ENCODE measurements at regions not wholly inside any gene's neighbourhood (a gene's known extent, or its start where the extent isn't known, plus 50 kb on each side); places are given as distances from the start of the nearest gene placed in this dataset.

- TF ChIP-seq CTCF (IDR thresholded peaks at IDR 0.05) (no peak), POLR2A (IDR thresholded peaks at IDR 0.05) (no peak)
Observed at GRCh38 chr1:72763481-72763880, 481.1 kb upstream of the NEGR1 start.

Data from adrenal gland (tissue), 5 donors.